H9 (cell line): ENCODE measurements at regions not wholly inside any gene's neighbourhood (a gene's known extent, or its start where the extent isn't known, plus 50 kb on each side); places are given as distances from the start of the nearest gene placed in this dataset.

Source experiments
- DNase-seq: peaks from one replicate; pipeline ENCODE4 v3.0.0-alpha.2; 2017
- H2AFZ ChIP-seq: one replicate; pipeline ENCODE4 v1.6.1; 2013; ENCODE audit warnings: mild to moderate bottlenecking, low read length, control low read depth, moderate library complexity
- H2AK5ac ChIP-seq: 2 replicates; pipeline ENCODE4 v1.6.1; 2013; ENCODE audit warnings: low read length, control low read depth, mixed read lengths; ENCODE audit not compliant: insufficient read length
- H2BK120ac ChIP-seq: one replicate; pipeline ENCODE4 v1.6.1; 2013; ENCODE audit warnings: low read depth, mild to moderate bottlenecking, low read length, control low read depth, inconsistent platforms; ENCODE audit not compliant: poor library complexity, severe bottlenecking
- H2BK12ac ChIP-seq: 2 replicates; pipeline ENCODE4 v1.6.1; 2013; ENCODE audit warnings: low read length, control low read depth, mixed read lengths, low read depth; ENCODE audit not compliant: insufficient read length
- H2BK15ac ChIP-seq: 2 replicates; pipeline ENCODE4 v1.6.1; 2013; ENCODE audit warnings: low read depth, low read length, control low read depth
- H2BK20ac ChIP-seq: one replicate; pipeline ENCODE4 v1.6.1; 2013; ENCODE audit warnings: low read depth, mild to moderate bottlenecking, low read length, control low read depth, inconsistent platforms; ENCODE audit not compliant: poor library complexity, severe bottlenecking
- H2BK5ac ChIP-seq: 2 replicates; pipeline ENCODE4 v1.6.1; 2013; ENCODE audit warnings: low read length, control low read depth, mixed read lengths; ENCODE audit not compliant: insufficient read length
- H3K14ac ChIP-seq: 2 replicates; pipeline ENCODE4 v1.6.1; 2013; ENCODE audit warnings: low read length, control low read depth; ENCODE audit not compliant: insufficient read depth
- H3K18ac ChIP-seq: 2 replicates; pipeline ENCODE4 v1.6.1; 2013; ENCODE audit warnings: low read depth, mild to moderate bottlenecking, mixed read lengths, low read length, control low read depth; ENCODE audit not compliant: insufficient read length
- H3K23ac ChIP-seq: 2 replicates; pipeline ENCODE4 v1.6.1; 2013; ENCODE audit warnings: low read length, control low read depth, mixed read lengths, low read depth; ENCODE audit not compliant: insufficient read length
- H3K23me2 ChIP-seq: 2 replicates; pipeline ENCODE4 v1.6.1; 2013; ENCODE audit warnings: low read depth, mild to moderate bottlenecking, mixed read lengths, low read length, control low read depth; ENCODE audit not compliant: insufficient read length, poor library complexity, severe bottlenecking
- H3K27ac ChIP-seq: 2 replicates; pipeline ENCODE4 v1.5.1; 2013; ENCODE audit warnings: low read length, control low read depth, mixed read lengths, low read depth; ENCODE audit not compliant: insufficient read length
- H3K27me3 ChIP-seq: 2 replicates; pipeline ENCODE4 v1.6.1; 2013; ENCODE audit warnings: low read length, control low read depth, inconsistent platforms; ENCODE audit not compliant: insufficient read depth
- H3K4ac ChIP-seq: 2 replicates; pipeline ENCODE4 v1.6.1; 2013; ENCODE audit warnings: low read depth, mild to moderate bottlenecking, control low read depth, inconsistent platforms, low read length, moderate library complexity
- H3K4me1 ChIP-seq: 2 replicates; pipeline ENCODE4 v1.6.1; 2013; ENCODE audit warnings: low read length, control low read depth, inconsistent platforms; ENCODE audit not compliant: insufficient read depth
- H3K4me2 ChIP-seq: 2 replicates; pipeline ENCODE4 v1.6.1; 2013; ENCODE audit warnings: low read length, control low read depth, mixed read lengths; ENCODE audit not compliant: insufficient read length, insufficient read depth
- H3K56ac ChIP-seq: 2 replicates; pipeline ENCODE4 v1.6.1; 2013; ENCODE audit warnings: low read depth, mild to moderate bottlenecking, mixed read lengths, low read length, control low read depth; ENCODE audit not compliant: insufficient read length
- H3K79me1 ChIP-seq: 2 replicates; pipeline ENCODE4 v1.6.1; 2013; ENCODE audit warnings: low read depth, mild to moderate bottlenecking, moderate library complexity, low read length, control low read depth, inconsistent platforms; ENCODE audit not compliant: insufficient read depth, poor library complexity, severe bottlenecking
- H3K79me2 ChIP-seq: 2 replicates; pipeline ENCODE4 v1.6.1; 2013; ENCODE audit warnings: low read length, control low read depth, inconsistent platforms; ENCODE audit not compliant: insufficient read depth
- H3K9ac ChIP-seq: 2 replicates; pipeline ENCODE4 v1.6.1; 2013; ENCODE audit warnings: low read length, control low read depth, mixed read lengths; ENCODE audit not compliant: insufficient read length; ENCODE audit errors: extremely low read depth
- H3K9me3 ChIP-seq: one replicate; pipeline ENCODE4 v1.6.1; 2013; ENCODE audit warnings: low read depth, low read length, inconsistent platforms; ENCODE audit not compliant: control insufficient read depth
- H3T11ph ChIP-seq: one replicate; pipeline ENCODE4 v1.6.1; 2013; ENCODE audit warnings: mild to moderate bottlenecking, low read length, control low read depth, inconsistent platforms
- H4K20me1 ChIP-seq: one replicate; pipeline ENCODE4 v1.6.1; 2013; ENCODE audit not compliant: control insufficient read depth, insufficient read length, insufficient read depth
- H4K5ac ChIP-seq: 2 replicates; pipeline ENCODE4 v1.6.1; 2013; ENCODE audit warnings: low read depth, mild to moderate bottlenecking, mixed read lengths, low read length, control low read depth; ENCODE audit not compliant: insufficient read length
- H4K8ac ChIP-seq: replicated peaks from 2 replicates; pipeline ENCODE4 v1.6.1; 2013; ENCODE audit warnings: low read length, control low read depth, mixed read lengths, low read depth; ENCODE audit not compliant: insufficient read length
- H4K91ac ChIP-seq: 2 replicates; pipeline ENCODE4 v1.6.1; 2013; ENCODE audit warnings: low read depth, mild to moderate bottlenecking, moderate library complexity, mixed read lengths, low read length, control low read depth; ENCODE audit not compliant: insufficient read length
- H3K27ac Mint-ChIP-seq, 3 experiments: 2 replicates in 2 of 3; 3 replicates in 1 of 3; pipeline ENCODE4 v1.8.0; 2020 to 2021; ENCODE audit warnings: mixed read lengths in 3 of 3, mild to moderate bottlenecking in 1 of 3, moderate library complexity in 1 of 3
- H3K27me3 Mint-ChIP-seq: 2 replicates; pipeline ENCODE4 v1.8.0; 2021; ENCODE audit warnings: low read depth, mild to moderate bottlenecking, moderate library complexity, mixed read lengths
- H3K36me3 Mint-ChIP-seq, 3 experiments: 2 replicates in 2 of 3; 3 replicates in 1 of 3; pipeline ENCODE4 v1.8.0; 2020 to 2021; ENCODE audit warnings: low read depth in 3 of 3, mixed read lengths in 3 of 3; ENCODE audit not compliant: insufficient read depth in 1 of 3
- H3K4me1 Mint-ChIP-seq, 2 experiments: 2 replicates each; pipeline ENCODE4 v1.8.0; 2020; ENCODE audit warnings: mixed read lengths in 2 of 2
- H3K4me3 Mint-ChIP-seq, 2 experiments: 2 replicates in 1 of 2; 3 replicates in 1 of 2; pipeline ENCODE4 v1.8.0; 2020 to 2021; ENCODE audit warnings: mild to moderate bottlenecking in 2 of 2, mixed read lengths in 2 of 2, moderate library complexity in 1 of 2
- H3K9me3 Mint-ChIP-seq, 2 experiments: 2 replicates in 1 of 2; 3 replicates in 1 of 2; pipeline ENCODE4 v1.8.0; 2020; ENCODE audit warnings: mild to moderate bottlenecking in 2 of 2, mixed read lengths in 2 of 2, moderate library complexity in 1 of 2
- WGBS: extraction: QIAGEN DNeasy Blood & Tissue Kit; methylation state at CpG from one replicate; pipeline ENCODE4 v1.1.7; 2013; ENCODE audit warnings: missing lambda C conversion rate, low lambda C conversion rate, mixed read lengths; ENCODE audit not compliant: insufficient read length; ENCODE audit errors: extremely low coverage; 5-methylcytosine and 5-hydroxymethylcytosine counted together
- TF ChIP-seq, protein P1 (sequence below): fragments of 200-600 bp; sonication (generic); conservative IDR thresholded peaks from 3 replicates; pipeline ENCODE4 v1.8.0; 2021; ENCODE audit warnings: antibody characterized with exemption, mild to moderate bottlenecking

DNA sequence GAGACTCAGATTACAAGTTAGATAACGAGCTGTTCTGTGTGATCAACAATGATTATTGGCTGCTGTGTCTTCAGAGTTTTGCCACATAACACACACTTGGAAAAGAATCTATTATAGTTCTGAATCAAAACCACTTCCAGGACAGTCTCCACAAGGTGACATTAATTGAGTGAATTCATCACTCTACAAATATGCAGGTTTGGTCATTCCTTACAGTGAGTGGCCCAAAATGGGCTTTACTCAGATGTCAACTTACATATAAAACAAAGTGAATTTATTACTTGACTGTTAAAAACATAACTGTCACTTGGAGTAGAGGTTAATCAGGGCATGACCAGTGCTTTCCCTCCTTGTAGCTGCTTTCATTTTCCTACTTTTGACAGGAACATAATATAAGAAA is 984.3 kb downstream of the REEP3 start:
- Histone ChIP-seq H3K27me3 (no peaks in the 10 kb centered on the region), H4K8ac (no peak overlapping the region), H3K56ac (no peak overlapping the region), H3K23ac (no peak overlapping the region), H2BK20ac (no peak overlapping the region), H3T11ph (no peak overlapping the region), H3K18ac (no peak overlapping the region), H3K14ac (no peak overlapping the region), H4K5ac (no peak overlapping the region), H4K91ac (no peak overlapping the region), H2BK5ac (no peak overlapping the region), H3K79me1 (no peaks in the 10 kb centered on the region), H3K4ac (no peak overlapping the region), H2BK12ac (no peak overlapping the region), H2AK5ac (no peak overlapping the region), H3K23me2 (no peaks in the 10 kb centered on the region), H2BK120ac (no peak overlapping the region), H3K4me2 (no peak overlapping the region), H3K4me1 (no peaks in the 10 kb centered on the region), H3K79me2 (no peaks in the 10 kb centered on the region), H2AFZ (no peak overlapping the region), H3K9ac (no peak overlapping the region), H3K27ac (no peak overlapping the region), H4K20me1 (no peaks in the 10 kb centered on the region), H3K9me3 (no peaks in the 10 kb centered on the region), H2BK15ac (no peak overlapping the region)
- H3K4me1 Mint-ChIP-seq = peaks cover 5% of the 10 kb centered on the region in 2 experiments; a peak in 3 of 4 replicates
- TF ChIP-seq, protein P1, sequence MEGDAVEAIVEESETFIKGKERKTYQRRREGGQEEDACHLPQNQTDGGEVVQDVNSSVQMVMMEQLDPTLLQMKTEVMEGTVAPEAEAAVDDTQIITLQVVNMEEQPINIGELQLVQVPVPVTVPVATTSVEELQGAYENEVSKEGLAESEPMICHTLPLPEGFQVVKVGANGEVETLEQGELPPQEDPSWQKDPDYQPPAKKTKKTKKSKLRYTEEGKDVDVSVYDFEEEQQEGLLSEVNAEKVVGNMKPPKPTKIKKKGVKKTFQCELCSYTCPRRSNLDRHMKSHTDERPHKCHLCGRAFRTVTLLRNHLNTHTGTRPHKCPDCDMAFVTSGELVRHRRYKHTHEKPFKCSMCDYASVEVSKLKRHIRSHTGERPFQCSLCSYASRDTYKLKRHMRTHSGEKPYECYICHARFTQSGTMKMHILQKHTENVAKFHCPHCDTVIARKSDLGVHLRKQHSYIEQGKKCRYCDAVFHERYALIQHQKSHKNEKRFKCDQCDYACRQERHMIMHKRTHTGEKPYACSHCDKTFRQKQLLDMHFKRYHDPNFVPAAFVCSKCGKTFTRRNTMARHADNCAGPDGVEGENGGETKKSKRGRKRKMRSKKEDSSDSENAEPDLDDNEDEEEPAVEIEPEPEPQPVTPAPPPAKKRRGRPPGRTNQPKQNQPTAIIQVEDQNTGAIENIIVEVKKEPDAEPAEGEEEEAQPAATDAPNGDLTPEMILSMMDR = no peak
- H3K27ac Mint-ChIP-seq = no peak overlapping the region
- H3K9me3 Mint-ChIP-seq = peaks cover 0 to 3% of the 10 kb centered on the region in 2 experiments; a peak in 1 of 5 replicates
- H3K36me3 Mint-ChIP-seq = no peaks in the 10 kb centered on the region
- H3K4me3 Mint-ChIP-seq = no peak overlapping the region
- no peak for DNase-seq
- H3K27me3 Mint-ChIP-seq = no peaks in the 10 kb centered on the region
- whole genome bisulfite sequencing = no CpG with 5 or more reads among the region's 1 CpG
